Stimulated activated CD4-positive, alpha-beta T cell treated with anti-CD3 and anti-CD28 coated beads, TNF-alpha, amount 100 ng/mL, for 24 hours (primary cell): ENCODE measurements at regions not wholly inside any gene's neighbourhood (a gene's known extent, or its start where the extent isn't known, plus 50 kb on each side); places are given as distances from the start of the nearest gene placed in this dataset.

ENCODE experiments used
- DNase-seq, 3 experiments: peaks; one replicate each; pipeline ENCODE4 v3.0.0-alpha.2; 2020; ENCODE audit warnings: low read depth in 3 of 3

DNA sequence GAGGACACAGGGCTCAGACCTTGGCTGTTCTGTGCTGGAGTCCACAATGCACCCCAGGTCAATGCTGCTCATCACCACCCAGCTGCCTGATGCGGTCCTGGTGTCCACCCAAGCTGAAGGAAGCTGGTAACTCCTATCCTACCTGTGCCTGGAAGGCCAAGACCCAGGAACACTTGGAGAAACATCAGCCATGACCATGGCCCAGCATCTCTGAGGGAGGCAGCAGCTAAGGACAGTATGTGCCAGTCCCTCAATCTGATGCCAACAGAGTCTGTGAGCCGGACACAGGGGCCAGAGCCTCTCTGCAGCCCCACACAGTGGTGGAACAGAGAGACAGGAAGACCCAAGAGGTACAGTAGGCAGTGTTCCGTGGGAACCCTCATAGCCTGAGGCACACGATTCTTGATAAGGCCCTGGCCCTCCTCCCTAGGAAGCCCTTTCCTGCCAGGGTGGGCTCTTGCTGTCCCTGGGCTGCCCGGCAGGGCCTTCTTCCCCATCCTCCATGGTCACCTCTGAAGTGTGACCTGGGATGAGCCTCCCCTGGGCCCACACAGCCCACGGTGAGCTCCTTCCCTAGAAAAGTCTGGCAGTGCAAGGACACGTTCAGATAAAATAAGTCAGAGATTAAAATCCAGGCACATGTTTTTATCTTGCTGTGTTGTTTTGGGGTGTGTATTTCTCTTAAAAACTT is 170.7 kb downstream of the THBS2 start:
- no peak for DNase-seq

DNA sequence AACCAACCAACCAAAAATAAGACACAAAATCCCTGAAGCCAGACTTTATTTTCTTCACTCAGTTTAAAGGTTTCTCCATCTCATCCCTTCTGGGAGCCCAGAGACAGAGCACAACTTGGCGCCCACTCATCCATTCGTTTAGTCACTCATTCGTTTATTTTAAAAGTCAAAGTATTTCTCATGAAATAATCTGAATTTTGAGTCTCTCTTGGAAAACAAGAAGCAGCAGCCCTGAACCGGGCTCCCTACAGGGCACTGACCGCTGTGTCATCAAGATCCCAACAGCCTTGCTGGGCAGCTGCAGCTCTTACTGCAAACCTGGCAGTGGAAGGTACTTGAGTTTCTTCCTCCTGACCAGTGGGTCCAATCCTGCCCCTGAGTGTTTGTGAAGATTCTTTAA is 171.6 kb downstream of the THBS2 start:
- no peak for DNase-seq

DNA sequence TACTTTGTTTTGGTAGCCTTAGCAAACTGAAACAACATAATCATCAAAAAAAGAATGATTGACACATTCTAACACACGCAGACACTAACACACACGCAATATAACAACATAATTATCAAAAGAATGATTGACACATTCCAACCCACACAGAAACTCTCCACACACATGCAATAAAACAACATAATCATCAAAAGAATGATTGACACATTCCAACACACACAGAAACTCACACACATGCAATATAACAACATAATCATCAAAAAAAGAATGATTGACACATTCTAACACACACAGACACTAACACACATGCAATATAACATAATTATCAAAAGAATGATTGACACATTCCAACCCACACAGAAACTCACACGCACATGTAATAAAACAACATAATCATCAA is 172.4 kb downstream of the THBS2 start:
- DNase-seq: no peak

GRCh38 chr6:169079650-169080049 is 174.0 kb downstream of the THBS2 start:
- no peak for DNase-seq

DNA sequence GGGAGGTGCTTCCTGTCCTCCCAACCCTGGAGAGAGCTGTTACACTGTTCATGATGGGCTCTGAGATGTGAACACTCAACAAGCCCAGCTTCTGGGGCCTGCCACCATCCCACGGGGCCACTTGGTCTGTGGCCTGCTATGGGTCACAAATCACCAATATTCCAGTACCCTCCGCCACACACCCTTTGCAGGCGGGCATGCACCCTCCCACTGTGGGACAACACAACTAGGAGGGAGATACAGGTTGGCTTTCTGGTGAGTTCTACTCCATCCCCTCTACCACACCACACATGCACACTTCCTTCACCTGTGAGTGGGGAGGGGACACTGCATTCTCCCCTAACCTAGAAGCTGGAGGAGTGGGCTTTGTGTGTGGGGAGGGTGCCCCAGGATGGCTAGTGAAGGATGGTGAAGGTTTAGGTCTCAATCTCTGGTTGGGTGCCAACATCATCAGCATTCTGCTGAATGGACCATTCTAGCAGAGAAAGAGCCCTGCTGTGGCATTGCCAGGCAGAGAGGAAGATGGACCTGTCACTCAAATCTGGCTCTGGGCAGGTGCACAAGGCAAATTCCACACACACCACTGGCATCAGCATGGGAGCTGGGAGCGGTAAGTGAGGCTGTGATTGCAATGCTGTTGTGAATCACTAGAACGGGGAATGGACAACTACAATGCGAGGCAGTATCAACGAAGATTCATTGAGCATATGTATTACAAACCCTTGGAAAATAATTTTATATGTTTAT is 175.1 kb downstream of the THBS2 start:
- no peak for DNase-seq

DNA sequence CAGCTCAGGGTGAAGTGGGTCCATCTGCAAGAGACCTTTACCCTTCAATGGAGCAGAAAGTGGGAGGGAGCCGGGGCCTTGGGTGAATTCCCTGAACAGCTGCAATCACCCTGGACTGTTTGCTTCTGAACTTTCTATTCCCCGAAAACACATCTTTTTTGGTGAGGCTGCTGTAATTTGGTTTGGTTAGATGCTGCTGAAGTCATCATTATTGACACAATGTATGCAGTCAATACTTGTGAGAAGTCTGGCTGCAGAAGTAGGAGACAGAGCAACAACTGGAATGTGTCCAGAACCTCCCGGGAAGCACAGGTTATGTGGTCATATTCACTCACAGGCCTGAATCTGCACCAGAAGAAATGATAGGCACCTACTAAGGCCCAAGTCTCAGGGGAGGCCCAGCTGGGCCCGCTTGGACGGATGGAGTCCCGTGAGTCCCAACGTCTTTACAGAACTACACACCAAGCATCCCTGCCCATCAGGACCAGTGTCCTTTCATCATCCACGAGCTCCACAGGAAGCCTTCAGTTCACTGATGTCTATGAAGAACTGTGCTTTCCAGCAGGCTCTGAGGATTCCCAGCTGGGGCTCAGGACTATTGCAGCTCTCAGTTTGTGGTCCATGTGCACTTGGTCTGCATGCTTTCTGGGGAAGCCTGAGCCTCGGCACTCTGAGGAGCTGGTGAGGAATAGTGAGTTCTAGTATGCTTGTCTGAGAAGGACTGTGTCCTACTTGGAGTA is 177.6 kb downstream of the THBS2 start:
- no peak for DNase-seq

DNA sequence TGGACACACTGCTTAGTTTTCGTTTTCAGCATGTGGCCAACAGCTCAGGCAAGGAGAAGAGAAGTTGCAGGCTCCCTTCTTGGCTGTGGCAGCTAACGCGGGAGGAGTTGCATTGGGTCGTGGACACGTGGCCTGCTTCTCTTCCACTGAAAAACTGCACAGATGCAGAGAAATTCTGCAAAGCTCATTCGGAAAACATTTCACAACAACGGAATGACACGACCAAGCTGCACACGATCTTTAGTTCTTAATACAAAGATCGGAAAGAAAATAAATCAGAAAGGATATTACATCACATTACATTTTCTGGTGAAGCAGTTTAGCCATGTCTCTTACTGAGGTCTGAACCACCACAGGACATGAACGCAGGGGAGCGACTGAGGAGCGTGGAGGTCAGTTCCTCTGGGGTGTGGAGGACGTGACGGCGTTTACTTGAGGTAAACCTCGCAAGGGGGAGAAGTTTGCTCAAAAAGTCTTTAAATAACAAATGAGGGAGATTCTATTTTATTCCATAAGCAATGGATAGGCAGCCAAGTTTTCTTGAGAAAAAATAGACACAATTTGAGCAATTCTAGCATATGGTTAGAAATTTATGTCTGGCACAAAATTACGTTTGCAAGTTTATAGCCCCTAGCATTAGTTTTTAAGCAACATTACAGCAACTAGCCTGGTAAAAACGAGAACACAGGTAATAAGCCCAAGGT is 178.3 kb downstream of the THBS2 start:
- no peak for DNase-seq

- no peak for DNase-seq
Observed at GRCh38 chr6:169074526-169074925, 179.1 kb downstream of the THBS2 start.

GRCh38 chr6:169073311-169073710 is 180.3 kb downstream of the THBS2 start:
- no peak for DNase-seq

GRCh38 chr6:169072127-169073042 is 181.3 kb downstream of the THBS2 start:
- DNase-seq: no peak

- no peak for DNase-seq
Observed at GRCh38 chr6:169071394-169071793, 182.3 kb downstream of the THBS2 start.

DNA sequence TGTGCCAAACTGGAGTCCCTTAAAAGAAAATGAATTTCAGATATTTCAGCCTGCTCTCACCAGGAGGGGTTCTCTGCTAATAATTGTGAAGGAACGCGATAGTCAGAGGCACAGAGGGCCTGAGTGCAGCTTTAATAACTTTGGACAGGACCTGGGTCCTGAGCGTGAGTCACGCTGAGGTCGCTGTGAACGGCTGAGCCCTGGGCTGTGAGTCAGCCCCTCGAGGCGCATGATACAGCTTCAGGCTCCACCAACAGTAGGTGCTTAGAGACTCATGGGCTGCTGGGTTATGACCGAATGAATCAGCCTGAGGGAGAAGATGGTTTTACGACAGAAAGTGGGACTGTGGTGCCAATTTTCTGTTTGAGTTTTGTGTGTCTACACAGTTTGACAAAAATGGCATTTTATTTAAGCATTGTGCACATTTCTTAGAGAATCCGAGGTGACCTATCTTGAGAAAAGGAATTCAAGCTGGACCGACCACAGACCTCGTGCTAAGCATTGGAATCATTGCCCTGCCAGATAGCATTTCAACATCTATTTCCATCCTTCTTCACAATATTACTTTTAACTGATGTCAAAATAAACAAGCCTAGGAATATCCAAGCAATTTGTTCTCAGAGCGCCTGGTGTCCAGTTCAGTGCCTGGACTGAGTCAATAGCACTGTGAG is 183.0 kb downstream of the THBS2 start:
- no peak for DNase-seq

- DNase-seq: no peak
Observed at GRCh38 chr6:169069356-169069755, 184.3 kb downstream of the THBS2 start.

GRCh38 chr6:169064194-169064593 is 189.5 kb downstream of the THBS2 start:
- DNase-seq: no peak

DNA sequence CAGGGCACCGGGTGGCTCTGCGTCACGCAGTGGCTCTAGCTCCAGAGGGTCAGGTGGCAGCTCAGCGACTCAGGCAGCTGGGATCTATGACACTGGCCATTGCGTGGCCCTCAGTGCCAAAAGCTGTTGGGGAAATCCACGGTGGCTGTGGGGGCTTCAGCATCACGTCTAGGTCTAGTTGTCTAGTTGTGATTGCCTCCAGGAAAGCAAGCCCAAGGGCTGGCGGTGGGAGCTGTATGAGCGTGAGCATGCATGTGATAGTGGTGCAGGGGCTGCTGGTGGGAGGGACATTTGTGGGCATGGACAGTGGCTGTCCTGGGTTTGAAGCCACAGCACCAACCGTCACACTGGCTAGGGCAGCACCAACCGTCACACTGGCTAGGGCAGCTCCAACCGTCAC is 191.4 kb downstream of the THBS2 start:
- no peak for DNase-seq

DNA sequence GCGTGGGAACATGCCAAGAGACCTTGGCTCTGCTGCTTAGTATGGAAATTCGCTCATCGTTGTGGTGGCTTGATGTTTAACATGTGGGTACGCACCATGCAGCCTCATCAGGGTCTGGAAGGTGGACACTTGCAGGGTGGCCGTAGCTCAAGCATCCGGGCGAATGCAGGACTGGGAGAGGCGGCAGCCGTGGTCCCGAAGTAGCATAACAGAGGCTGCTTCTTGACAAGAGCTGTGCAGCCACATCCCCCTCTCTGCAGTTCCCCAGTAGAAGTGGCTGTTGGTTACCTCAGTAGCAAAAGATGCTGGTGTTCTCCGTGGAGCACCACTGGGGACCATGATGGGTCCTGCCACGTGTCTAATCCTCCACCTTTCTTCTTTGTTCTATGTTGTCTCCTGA is 195.0 kb downstream of the THBS2 start:
- no peak for DNase-seq

- no peak for DNase-seq
Observed at GRCh38 chr6:169052462-169052861, 201.2 kb downstream of the THBS2 start.

- DNase-seq: no peak
Observed at GRCh38 chr6:169051371-169051770, 202.3 kb downstream of the THBS2 start.

- no peak for DNase-seq
Observed at GRCh38 chr6:169048865-169049205, 204.8 kb downstream of the THBS2 start.

- DNase-seq: no peak
Observed at GRCh38 chr6:169048185-169048864, 205.3 kb downstream of the THBS2 start.
